DMS114 treated with DMSO at 0.1 percent for 48 hours (cell line): ENCODE measurements at regions not wholly inside any gene's neighbourhood (a gene's known extent, or its start where the extent isn't known, plus 50 kb on each side); places are given as distances from the start of the nearest gene placed in this dataset.

ENCODE experiments used
- DNase-seq: peaks from one replicate; lab custom pipeline; 2025; ENCODE audit not compliant: unreplicated experiment; lab: John Stamatoyannopoulos, UW

GRCh38 chr2:217722883-217723472, 279.8 kb downstream of the TNS1 start:
- DNase-seq, result no peak

GRCh38 chr2:217717646-217718045, 285.1 kb downstream of the TNS1 start:
- no peak for DNase-seq

- DNase-seq, result no peak
Measured at GRCh38 chr2:217715484-217715883, 287.3 kb downstream of the TNS1 start.

- DNase-seq, result no peak
Measured at GRCh38 chr2:217714287-217714751, 288.5 kb downstream of the TNS1 start.

DNA sequence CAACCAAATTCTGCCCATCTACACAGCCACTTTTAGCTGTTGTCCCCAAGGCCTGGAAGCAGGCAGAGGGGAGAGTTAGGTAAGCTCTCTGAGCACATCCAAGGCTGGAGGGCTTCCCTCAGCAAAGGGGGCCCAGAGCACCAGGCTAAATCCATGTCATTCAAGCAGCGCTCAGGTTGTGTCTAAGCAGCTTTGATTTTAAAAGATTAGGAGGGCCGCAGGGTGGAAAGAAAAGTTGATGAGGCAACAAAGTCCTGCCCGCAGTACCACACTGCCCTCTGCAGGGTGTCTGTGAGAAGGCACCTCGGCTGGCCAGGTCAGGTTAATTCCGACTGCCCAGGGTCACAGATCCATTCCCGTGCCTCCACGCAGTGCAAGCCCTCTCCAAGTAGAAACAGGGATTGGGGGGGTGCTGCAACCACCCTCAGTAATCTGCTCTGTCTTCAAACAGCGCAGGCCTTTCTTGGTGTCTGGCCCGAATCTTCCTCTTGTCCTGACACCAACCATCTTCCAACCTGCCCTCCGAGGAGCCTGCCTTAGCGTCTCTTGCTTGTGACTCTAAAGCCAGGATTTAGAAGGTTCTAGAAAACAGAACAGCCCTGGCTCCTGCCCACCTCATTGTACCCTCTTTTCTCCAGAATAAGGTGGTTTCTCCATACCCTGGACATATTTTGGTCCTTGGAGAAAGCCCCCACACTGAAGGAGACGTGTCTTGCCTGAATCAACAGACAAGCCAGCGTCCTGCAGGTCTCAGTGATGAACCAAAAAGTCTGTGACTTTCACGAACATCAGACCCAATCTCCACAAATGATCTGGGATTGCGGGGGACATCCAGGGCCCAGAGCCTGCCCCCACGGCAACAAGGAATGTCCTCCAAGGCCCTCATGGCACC, 289.2 kb downstream of the TNS1 start:
- peak; percentile 54 for DNase-seq

GRCh38 chr2:217712431-217712830, 290.4 kb downstream of the TNS1 start:
- DNase-seq, result no peak

DNA sequence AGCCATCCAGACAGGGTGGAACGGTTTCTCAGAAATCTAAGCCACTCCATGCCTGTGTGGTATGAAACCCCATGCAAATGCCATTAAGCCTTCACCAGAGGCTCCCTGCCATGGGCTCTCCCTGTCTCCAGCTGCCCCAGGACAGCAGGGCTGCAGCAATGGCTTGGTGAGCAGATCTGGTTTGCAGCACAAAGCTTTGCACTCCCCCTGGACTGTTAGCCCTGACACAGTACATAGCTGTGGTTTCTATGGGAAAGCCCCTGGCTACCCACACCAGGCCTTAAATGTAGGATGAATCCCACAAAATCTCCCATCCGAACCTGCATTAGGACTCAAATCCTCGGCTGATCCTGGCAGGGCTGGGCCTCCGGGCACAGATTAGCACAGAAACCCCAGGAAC, 291.6 kb downstream of the TNS1 start:
- DNase-seq, result no peak

DNA sequence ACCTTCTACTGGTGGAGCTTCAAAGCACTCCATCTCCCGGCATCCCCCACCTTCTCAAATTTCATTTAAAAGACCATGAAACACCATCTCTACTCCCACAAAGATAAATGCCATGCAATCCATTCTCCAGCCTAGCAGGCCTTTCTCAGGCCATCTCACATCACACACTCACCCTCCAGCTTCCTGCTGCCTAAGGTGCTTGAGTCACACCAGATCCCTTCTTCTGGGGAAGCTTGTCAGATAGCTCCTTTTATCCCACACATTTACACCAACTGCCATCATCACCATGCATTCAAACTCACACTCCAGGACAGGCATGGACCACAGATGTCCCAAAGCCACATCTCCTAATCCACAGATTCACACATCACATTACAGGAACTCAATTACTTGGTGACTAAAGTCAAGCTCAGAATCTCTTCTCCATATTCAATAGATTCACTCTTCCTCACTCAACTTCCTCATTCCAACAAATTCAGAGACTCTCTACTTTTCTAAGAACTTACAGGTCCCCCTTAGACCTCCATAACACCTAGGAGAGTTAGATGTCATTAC, 292.5 kb downstream of the TNS1 start:
- no peak for DNase-seq

DNA sequence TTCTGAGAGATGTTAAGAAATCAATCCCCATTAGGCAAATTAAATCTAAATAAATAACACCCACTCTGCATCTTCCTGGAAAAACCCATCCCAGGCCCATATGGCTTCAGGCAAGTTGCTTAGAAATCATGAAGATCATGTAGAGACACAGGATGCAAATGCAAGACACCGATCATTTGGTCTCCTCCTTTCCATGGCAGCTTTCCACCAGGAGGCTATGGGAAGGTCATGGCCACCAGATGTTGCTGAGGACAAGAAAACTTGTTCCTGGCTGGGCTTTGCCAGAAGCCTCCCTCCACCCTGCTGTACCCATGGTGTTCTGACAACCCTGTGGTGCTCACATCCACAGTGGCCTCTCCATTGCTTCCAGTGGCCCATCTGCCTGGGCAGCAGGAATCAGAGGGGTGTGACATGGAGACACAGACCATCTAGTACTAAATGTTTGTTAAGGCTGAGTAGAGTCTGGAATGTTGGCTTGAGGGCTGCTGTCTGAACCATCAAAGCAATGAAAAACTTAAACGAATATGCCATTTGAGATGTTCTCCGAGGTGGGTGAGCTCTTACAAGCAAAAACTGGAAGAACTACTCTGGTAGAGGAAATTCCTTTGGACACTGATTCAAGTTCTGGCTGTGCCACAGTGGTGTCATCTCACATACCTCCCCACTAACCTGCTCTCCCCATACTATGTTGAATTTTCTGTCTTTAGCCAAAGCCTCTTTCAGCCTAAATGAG, 293.2 kb downstream of the TNS1 start:
- no peak for DNase-seq

- no peak for DNase-seq
Measured at GRCh38 chr2:217707131-217707611, 295.6 kb downstream of the TNS1 start.

GRCh38 chr2:217706513-217706912, 296.3 kb downstream of the TNS1 start:
- no peak for DNase-seq

DNA sequence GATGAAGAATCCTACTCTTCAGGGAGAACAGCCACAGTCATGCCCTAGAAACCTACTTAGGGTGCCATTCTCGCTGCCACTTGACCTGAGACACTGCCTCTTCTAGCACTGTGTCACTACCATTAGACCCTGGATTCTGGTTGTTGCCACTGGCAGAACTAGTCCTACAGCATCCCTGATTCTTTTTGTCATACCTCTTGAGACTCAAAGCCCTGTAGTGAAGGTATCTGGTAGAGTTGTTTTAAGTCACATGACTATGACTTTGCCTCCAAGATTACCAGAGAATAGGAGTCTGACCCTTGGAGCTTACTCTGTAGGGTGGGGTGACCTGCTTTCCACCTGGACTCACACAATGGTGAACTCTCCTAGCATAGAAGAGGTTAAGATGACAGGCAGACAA, 296.7 kb downstream of the TNS1 start:
- DNase-seq, result no peak

GRCh38 chr2:217705461-217705860, 297.3 kb downstream of the TNS1 start:
- DNase-seq, result no peak

DNA sequence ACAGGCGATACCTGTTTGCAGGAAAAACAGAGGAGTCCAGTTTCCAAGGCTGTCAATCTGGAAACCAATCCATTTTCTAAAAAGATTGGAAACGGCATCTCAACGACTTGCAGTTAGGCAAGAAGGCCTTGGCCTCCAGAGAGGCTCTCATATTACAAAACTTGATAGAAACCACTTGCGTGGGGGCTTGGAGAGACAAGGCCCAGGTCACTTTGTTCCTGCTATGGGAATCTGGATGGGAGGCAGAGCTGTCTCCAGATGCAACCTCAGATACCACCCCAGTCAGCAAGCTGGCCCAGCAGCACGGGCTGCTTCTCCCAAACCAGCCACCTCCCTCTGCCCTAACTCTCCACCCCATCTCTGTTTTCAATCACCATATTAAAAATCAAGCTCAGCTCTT, 298.8 kb downstream of the TNS1 start:
- DNase-seq, result no peak

DNA sequence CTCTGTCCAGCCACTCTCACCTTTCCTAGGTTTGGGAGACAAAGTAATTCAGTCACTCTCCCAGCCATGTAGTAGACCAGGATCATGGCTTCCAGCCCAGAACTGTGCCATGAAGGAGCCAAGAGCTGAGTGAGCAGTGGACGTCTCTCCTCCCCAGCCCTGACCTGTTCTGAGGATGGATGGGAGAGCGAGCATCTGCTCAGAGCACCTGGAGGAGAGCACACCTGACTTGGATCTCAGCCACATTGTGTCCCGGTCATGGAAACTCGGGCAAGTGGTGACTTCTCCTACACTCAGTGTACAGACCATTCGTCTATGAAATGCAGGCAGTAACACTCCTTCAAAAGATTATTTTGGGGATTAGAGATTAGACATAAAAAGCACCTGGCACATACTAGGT, 299.7 kb downstream of the TNS1 start:
- no peak for DNase-seq

DNA sequence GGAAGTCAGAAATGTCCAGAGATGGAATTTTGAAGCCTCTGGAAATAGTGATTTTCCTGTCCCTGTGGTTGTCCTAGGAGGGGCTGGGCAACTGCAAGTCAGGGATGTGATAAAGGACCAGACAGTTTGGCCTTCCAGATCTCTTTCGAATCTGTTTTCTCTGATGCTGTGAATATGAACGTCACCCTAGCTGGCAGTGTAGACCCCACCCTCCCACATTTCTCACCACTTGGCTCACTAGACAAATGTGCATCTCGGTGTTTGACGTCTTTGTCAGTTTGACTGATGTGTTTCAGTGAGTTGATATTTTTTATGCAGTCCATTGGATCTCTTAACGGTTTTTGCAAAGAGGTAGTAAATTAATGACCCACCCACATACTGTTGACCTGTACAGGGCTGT, 301.2 kb downstream of the TNS1 start:
- DNase-seq, result no peak

- no peak for DNase-seq
Measured at GRCh38 chr2:217698691-217699090, 304.1 kb downstream of the TNS1 start.

GRCh38 chr2:217695033-217695520, 307.7 kb downstream of the TNS1 start:
- DNase-seq, result no peak

DNA sequence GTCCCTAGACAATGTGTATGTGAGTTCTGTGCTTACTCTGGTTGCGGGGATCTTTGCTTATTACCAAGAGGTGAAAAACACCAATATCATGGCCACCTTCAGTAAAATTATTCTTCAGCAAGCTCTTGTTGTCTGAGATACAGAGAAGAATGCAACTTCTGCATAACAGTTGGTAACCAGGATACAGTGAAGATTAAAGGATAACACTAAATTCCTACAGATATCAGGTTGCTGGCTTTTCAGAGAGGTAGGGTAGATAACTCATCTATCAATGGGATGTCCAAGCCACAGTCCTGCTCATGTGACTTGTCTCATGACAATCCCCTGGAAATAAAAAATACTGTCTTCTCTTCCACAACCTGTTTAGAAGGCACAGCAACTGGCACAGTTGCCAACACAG, 308.5 kb downstream of the TNS1 start:
- no peak for DNase-seq

DNA sequence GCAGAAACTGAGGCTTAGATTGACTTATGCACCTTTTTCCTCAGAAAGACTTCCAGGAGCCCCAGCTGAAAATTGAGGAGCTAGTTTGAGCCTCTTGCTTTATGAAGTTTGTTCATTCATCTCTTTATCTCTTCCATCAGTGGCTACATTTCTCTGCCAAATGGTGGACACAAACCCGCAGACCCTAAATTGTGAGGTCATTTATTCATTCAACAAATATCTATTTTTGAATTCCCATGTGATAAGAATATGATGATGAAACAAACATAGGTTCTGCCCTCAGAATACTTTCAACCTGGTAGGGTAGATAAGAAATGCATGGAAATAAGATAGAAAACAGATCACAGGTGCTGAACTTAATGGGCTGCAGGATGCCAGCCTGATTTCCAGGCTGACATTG, 309.4 kb downstream of the TNS1 start:
- no peak for DNase-seq
